ENCODE measurements at regions not wholly inside any gene's neighbourhood (a gene's known extent, or its start where the extent isn't known, plus 50 kb on each side); places are given as distances from the start of the nearest gene placed in this dataset.

DNA sequence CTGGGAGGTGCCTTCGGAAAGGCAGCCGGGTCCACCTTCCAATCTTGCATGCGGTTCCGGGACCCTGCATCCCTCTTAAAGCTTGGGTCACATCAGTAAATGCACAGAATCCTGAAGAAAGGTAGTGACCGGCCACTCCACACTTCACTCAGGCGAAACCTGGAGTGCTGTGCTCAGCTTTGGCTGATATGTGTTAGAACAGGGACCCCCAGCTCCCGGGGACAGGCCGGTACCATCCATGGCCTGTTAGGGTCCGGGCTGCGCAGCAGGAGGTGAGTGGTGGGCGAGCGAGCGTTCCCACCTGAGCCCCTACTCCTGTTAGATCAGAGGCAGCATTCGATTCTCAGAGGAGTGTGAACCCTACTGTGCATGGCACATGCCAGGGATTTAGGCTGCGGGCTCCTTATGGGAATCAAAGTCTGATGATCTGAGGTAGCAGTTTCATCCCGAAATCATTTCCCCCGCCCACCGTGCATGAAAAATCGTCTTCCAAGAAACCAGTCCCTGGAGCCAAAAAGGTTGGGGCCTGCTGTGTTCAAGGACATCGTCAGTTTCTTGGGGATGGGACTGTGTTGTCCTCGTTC is 143.0 kb downstream of the ERMARD start:
- Mint-ChIP-seq H3K27me3 (peaks cover 4% of the 10 kb centered on the region), H3K27ac (no peak overlapping the region), H3K4me1 (peaks cover 0 to 2% (median 0%) of the 10 kb centered on the region in 4 donors), H3K4me3 (no peak overlapping the region), H3K36me3 (no peaks in the 10 kb centered on the region), H3K9me3 (peaks cover 0 to 9% (median 4%) of the 10 kb centered on the region in 7 donors)
- no peaks in the 10 kb centered on the region for H3K4me1 ChIP-seq (ENCODE audit: control insufficient read depth, insufficient read depth, low read length, poor library complexity, severe bottlenecking)
- no peaks in the 10 kb centered on the region for H3K36me3 ChIP-seq (ENCODE audit: control insufficient read depth, insufficient read depth, low read length)
- peaks cover 0 to 9% of the 10 kb centered on the region in 2 experiments for H3K9me3 ChIP-seq (ENCODE audit: control insufficient read depth in 2 of 2, low read length in 2 of 2)
- H3K27me3 ChIP-seq (ENCODE audit: control insufficient read depth, insufficient read depth, low read length) = no peaks in the 10 kb centered on the region
- no peak overlapping the region for H3K27ac ChIP-seq (ENCODE audit: insufficient read depth, low read length, poor library complexity, severe bottlenecking)
- H3K4me3 ChIP-seq (ENCODE audit: low read depth, low read length) = no peak overlapping the region
- DNase-seq = no peak
- no peak for ATAC-seq (ENCODE audit: low read depth in 2 of 2)

DNA sequence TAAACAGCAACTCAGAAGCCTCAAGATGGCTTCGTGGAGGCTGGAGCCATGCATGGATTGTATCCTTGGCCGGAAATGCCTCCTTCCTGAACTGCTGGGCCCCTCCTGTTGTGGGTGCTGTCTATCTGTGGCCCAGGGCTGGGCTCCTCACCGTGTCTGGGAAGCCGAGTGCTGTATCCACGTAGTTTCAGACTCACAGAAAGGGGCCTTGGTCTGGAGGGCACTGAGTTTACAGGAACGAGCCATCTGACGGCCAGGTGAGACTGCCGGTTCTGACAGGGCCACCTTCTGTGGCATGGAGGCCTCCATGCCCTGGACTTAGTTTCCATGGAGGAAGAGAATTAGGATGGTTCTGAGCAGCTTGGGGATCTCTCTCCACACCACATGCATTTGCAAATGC is 142.2 kb downstream of the ERMARD start:
- H3K4me1 Mint-ChIP-seq = peaks cover 0 to 2% (median 0%) of the 10 kb centered on the region in 4 donors

DNA sequence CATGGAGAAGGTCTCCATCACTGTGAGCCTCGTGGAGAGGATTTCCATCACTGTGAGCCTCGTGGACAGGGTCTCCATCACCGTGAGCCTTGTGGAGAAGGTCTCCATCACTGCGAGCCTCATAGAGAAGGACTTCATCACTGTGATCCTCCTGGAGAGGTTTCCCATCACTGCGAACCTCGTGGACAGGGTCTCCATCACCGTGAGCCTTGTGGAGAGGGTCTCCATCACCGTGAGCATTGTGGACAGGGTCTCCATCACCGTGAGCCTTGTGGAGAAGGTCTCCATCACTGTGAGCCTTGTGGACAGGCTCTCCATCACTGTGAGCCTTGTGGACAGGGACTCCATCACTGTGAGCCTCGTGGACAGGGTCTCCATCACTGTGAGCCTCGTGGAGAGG is 140.4 kb downstream of the ERMARD start:
- no peaks in the 10 kb centered on the region for H3K27me3 Mint-ChIP-seq
- H3K27ac Mint-ChIP-seq = no peak overlapping the region
- Histone ChIP-seq H3K9me3 (ENCODE audit: control insufficient read depth in 2 of 2, low read length in 2 of 2) (peaks cover 0 to 7% of the 10 kb centered on the region in 2 experiments), H3K27me3 (ENCODE audit: control insufficient read depth, insufficient read depth, low read length) (no peaks in the 10 kb centered on the region), H3K27ac (ENCODE audit: insufficient read depth, low read length, poor library complexity, severe bottlenecking) (no peak overlapping the region), H3K36me3 (ENCODE audit: control insufficient read depth, insufficient read depth, low read length) (no peaks in the 10 kb centered on the region), H3K4me3 (ENCODE audit: low read depth, low read length) (no peak overlapping the region), H3K4me1 (ENCODE audit: control insufficient read depth, insufficient read depth, low read length, poor library complexity, severe bottlenecking) (no peaks in the 10 kb centered on the region)
- peaks cover 0 to 9% (median 0%) of the 10 kb centered on the region in 7 donors for H3K9me3 Mint-ChIP-seq
- no peak overlapping the region for H3K4me3 Mint-ChIP-seq
- peaks cover 0 to 2% (median 0%) of the 10 kb centered on the region in 4 donors for H3K4me1 Mint-ChIP-seq
- ATAC-seq (ENCODE audit: low read depth in 2 of 2) (no peak), DNase-seq (no peak)
- H3K36me3 Mint-ChIP-seq = no peaks in the 10 kb centered on the region

More for the DNA sequence above, 142.2 kb downstream of the ERMARD start:
- no peak overlapping the region for H3K27ac ChIP-seq (ENCODE audit: insufficient read depth, low read length, poor library complexity, severe bottlenecking)
- H3K27me3 Mint-ChIP-seq = peaks cover 3% of the 10 kb centered on the region
- DNase-seq (no peak), ATAC-seq (ENCODE audit: low read depth in 2 of 2) (no peak)
- no peaks in the 10 kb centered on the region for H3K27me3 ChIP-seq (ENCODE audit: control insufficient read depth, insufficient read depth, low read length)
- H3K9me3 Mint-ChIP-seq = peaks cover 0 to 9% (median 4%) of the 10 kb centered on the region in 7 donors
- no peaks in the 10 kb centered on the region for H3K36me3 Mint-ChIP-seq
- H3K27ac Mint-ChIP-seq = no peak overlapping the region
- H3K4me3 ChIP-seq (ENCODE audit: low read depth, low read length) = no peak overlapping the region
- no peaks in the 10 kb centered on the region for H3K4me1 ChIP-seq (ENCODE audit: control insufficient read depth, insufficient read depth, low read length, poor library complexity, severe bottlenecking)
- H3K9me3 ChIP-seq (ENCODE audit: control insufficient read depth in 2 of 2, low read length in 2 of 2) = peaks cover 0 to 7% of the 10 kb centered on the region in 2 experiments
- H3K4me3 Mint-ChIP-seq = no peak overlapping the region
- no peaks in the 10 kb centered on the region for H3K36me3 ChIP-seq (ENCODE audit: control insufficient read depth, insufficient read depth, low read length)

DNA sequence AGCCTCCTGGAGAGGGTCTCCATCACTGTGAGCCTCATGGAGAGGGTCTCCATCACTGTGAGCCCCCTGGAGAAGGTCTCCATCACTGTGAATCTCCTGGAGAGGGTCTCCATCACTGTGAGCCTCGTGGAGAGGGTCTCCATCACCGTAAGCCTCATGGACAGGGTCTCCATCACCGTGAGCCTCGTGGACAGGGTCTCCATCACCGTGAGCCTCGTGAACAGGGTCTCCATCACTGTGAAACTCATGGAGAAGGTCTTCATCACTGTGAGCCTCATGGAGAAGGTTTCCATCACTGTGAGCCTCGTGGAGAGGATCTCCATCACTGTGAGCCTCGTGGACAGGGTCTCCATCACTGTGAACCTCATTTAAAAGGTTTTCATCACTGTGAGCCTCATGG is 140.0 kb downstream of the ERMARD start:
- H3K9me3 ChIP-seq (ENCODE audit: control insufficient read depth in 2 of 2, low read length in 2 of 2) = peaks cover 0 to 7% of the 10 kb centered on the region in 2 experiments
- Mint-ChIP-seq H3K9me3 (peaks cover 0 to 9% (median 0%) of the 10 kb centered on the region in 7 donors), H3K36me3 (no peaks in the 10 kb centered on the region), H3K27ac (no peak overlapping the region), H3K27me3 (no peaks in the 10 kb centered on the region), H3K4me1 (peaks cover 0 to 2% (median 0%) of the 10 kb centered on the region in 4 donors), H3K4me3 (no peak overlapping the region)
- H3K36me3 ChIP-seq (ENCODE audit: control insufficient read depth, insufficient read depth, low read length) = no peaks in the 10 kb centered on the region
- DNase-seq (no peak), ATAC-seq (ENCODE audit: low read depth in 2 of 2) (no peak)
- no peaks in the 10 kb centered on the region for H3K27me3 ChIP-seq (ENCODE audit: control insufficient read depth, insufficient read depth, low read length)
- H3K27ac ChIP-seq (ENCODE audit: insufficient read depth, low read length, poor library complexity, severe bottlenecking) = no peak overlapping the region
- H3K4me1 ChIP-seq (ENCODE audit: control insufficient read depth, insufficient read depth, low read length, poor library complexity, severe bottlenecking) = no peaks in the 10 kb centered on the region
- H3K4me3 ChIP-seq (ENCODE audit: low read depth, low read length) = no peak overlapping the region

DNA sequence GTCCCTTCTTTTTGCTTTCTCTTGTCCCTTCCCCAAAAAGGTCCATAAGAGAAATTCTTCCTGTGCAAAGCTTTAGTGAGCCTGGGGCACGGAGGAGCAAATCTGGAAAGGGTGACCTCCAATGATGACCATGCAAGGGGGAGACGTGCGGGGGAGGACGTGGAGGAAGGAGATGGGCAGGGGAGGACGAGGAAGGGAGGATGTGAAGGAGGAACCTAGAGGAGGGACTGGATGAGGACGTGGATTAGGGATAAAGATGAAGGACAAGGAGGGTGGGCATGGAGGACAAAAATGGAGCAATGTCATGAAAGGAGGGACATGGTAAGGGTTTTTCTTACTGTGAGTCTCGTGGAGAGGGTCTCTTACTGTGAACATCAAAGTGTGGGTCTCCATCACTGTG is 139.5 kb downstream of the ERMARD start:
- H3K4me3 ChIP-seq (ENCODE audit: low read depth, low read length) = no peak overlapping the region
- no peak for ATAC-seq (ENCODE audit: low read depth in 2 of 2)
- no peaks in the 10 kb centered on the region for H3K36me3 ChIP-seq (ENCODE audit: control insufficient read depth, insufficient read depth, low read length)
- H3K9me3 ChIP-seq (ENCODE audit: control insufficient read depth in 2 of 2, low read length in 2 of 2) = peaks cover 0 to 7% of the 10 kb centered on the region in 2 experiments
- no peaks in the 10 kb centered on the region for H3K4me1 ChIP-seq (ENCODE audit: control insufficient read depth, insufficient read depth, low read length, poor library complexity, severe bottlenecking)
- Mint-ChIP-seq H3K9me3 (peaks cover 0 to 9% (median 0%) of the 10 kb centered on the region in 7 donors), H3K27ac (no peak overlapping the region), H3K4me3 (no peak overlapping the region), H3K4me1 (peaks cover 0 to 2% (median 0%) of the 10 kb centered on the region in 4 donors), H3K27me3 (no peaks in the 10 kb centered on the region), H3K36me3 (no peaks in the 10 kb centered on the region)
- no peak for DNase-seq
- no peak overlapping the region for H3K27ac ChIP-seq (ENCODE audit: insufficient read depth, low read length, poor library complexity, severe bottlenecking)
- H3K27me3 ChIP-seq (ENCODE audit: control insufficient read depth, insufficient read depth, low read length) = no peaks in the 10 kb centered on the region

DNA sequence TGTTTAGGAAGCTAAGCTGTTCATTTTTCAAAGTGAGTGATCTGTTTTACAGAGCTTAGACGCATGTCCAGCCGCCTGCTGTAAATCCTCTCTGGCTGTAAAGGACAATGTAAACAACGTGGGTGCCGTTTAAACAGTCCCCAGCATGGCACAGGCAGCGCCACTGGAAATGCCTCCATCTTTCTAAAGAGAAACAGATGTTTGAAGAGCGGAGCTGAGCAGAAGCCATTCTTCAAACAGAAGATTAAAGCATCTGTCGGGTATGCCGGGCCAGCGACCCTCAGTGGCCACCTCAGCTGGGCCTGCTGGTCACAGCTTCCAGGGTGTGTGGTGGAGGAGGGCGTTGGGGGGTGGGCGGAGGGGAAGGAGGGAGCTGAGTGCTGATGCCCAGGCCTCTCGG is 138.6 kb downstream of the ERMARD start:
- no peak for ATAC-seq (ENCODE audit: low read depth in 2 of 2)
- Mint-ChIP-seq H3K27me3 (no peaks in the 10 kb centered on the region), H3K27ac (no peak overlapping the region), H3K36me3 (no peaks in the 10 kb centered on the region), H3K4me1 (peaks cover 0 to 2% (median 0%) of the 10 kb centered on the region in 4 donors), H3K4me3 (no peak overlapping the region), H3K9me3 (peaks cover 0 to 5% (median 0%) of the 10 kb centered on the region in 7 donors)
- H3K27me3 ChIP-seq (ENCODE audit: control insufficient read depth, insufficient read depth, low read length) = no peaks in the 10 kb centered on the region
- no peaks in the 10 kb centered on the region for H3K36me3 ChIP-seq (ENCODE audit: control insufficient read depth, insufficient read depth, low read length)
- no peak for DNase-seq
- no peaks in the 10 kb centered on the region for H3K4me1 ChIP-seq (ENCODE audit: control insufficient read depth, insufficient read depth, low read length, poor library complexity, severe bottlenecking)
- no peak overlapping the region for H3K4me3 ChIP-seq (ENCODE audit: low read depth, low read length)
- H3K9me3 ChIP-seq (ENCODE audit: control insufficient read depth in 2 of 2, low read length in 2 of 2) = peaks cover 0 to 7% of the 10 kb centered on the region in 2 experiments
- H3K27ac ChIP-seq (ENCODE audit: insufficient read depth, low read length, poor library complexity, severe bottlenecking) = no peak overlapping the region

DNA sequence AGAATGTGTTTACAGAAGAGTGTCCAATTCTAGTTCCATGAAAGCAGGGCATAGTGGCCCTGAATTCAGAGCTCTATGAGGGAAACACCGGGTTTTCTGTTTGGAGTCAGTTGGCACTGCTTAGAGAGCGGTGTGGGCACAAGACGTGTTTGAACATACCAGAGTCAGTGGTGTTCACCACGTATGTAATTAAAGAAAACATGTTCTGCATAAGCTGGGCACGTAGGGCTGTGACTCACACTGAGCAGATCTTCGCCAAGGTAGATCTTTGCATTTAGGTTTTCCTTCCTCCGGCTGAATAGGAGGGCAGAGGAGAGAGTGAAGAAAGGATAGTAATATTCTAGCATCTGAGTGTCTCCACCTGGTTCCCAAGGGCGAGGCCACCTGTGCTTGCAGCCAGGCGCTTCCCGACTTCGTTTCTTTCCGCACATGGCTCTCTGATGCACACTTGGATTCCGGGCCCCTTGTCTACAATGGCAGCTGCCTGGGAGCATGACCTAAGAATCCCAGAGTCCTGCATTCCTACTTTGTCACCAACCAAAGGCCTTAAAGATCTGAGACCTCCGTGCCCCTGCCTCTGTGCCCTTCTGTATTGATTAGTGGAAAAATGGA is 136.2 kb downstream of the ERMARD start:
- Histone ChIP-seq H3K27me3 (ENCODE audit: control insufficient read depth, insufficient read depth, low read length) (no peaks in the 10 kb centered on the region), H3K27ac (ENCODE audit: insufficient read depth, low read length, poor library complexity, severe bottlenecking) (no peak overlapping the region), H3K4me3 (ENCODE audit: low read depth, low read length) (no peak overlapping the region), H3K9me3 (ENCODE audit: control insufficient read depth in 2 of 2, low read length in 2 of 2) (peaks cover 0 to 7% of the 10 kb centered on the region in 2 experiments), H3K4me1 (ENCODE audit: control insufficient read depth, insufficient read depth, low read length, poor library complexity, severe bottlenecking) (no peaks in the 10 kb centered on the region), H3K36me3 (ENCODE audit: control insufficient read depth, insufficient read depth, low read length) (no peaks in the 10 kb centered on the region)
- peaks cover 4% of the 10 kb centered on the region for H3K36me3 Mint-ChIP-seq
- no peak overlapping the region for H3K27ac Mint-ChIP-seq
- ATAC-seq (ENCODE audit: low read depth in 2 of 2) (no peak), DNase-seq (no peak)
- H3K4me3 Mint-ChIP-seq = no peak overlapping the region
- H3K9me3 Mint-ChIP-seq = peaks cover 0 to 5% (median 0%) of the 10 kb centered on the region in 7 donors
- no peaks in the 10 kb centered on the region for H3K27me3 Mint-ChIP-seq
- H3K4me1 Mint-ChIP-seq = no peaks in the 10 kb centered on the region
